ENCODE measurements at regions not wholly inside any gene's neighbourhood (a gene's known extent, or its start where the extent isn't known, plus 50 kb on each side); places are given as distances from the start of the nearest gene placed in this dataset.

- Histone ChIP-seq H3K36me3 (ENCODE audit: control insufficient read depth, insufficient read depth, low read length) (no peaks in the 10 kb centered on the region), H3K27ac (ENCODE audit: low read length) (no peak overlapping the region), H3K9me3 (ENCODE audit: control insufficient read depth, insufficient read depth, low read length) (no peaks in the 10 kb centered on the region), H3K4me1 (ENCODE audit: control insufficient read depth, insufficient read depth, low read length) (no peaks in the 10 kb centered on the region), H3K27me3 (ENCODE audit: control insufficient read depth, insufficient read depth, low read length) (peaks cover 4% of the 10 kb centered on the region), H3K4me3 (ENCODE audit: low read length) (no peak overlapping the region)
- DNase-seq (no peak), ATAC-seq (no peak)
- H3K4me1 Mint-ChIP-seq = no peaks in the 10 kb centered on the region
- H3K4me3 Mint-ChIP-seq = no peak overlapping the region
- intact Hi-C loops (cut with micrococcal nuclease) = no loop called here
- H3K27ac Mint-ChIP-seq = no peak overlapping the region
- no peaks in the 10 kb centered on the region for H3K36me3 Mint-ChIP-seq
- H3K9me3 Mint-ChIP-seq = no peaks in the 10 kb centered on the region
- peaks cover 22 to 55% of the 10 kb centered on the region in 2 donors for H3K27me3 Mint-ChIP-seq (ENCODE audit: low read depth in 2 of 2)
- WGBS (ENCODE audit: insufficient coverage) = 91% methylated on average over 6 of the region's 7 CpGs
- no peak for TF ChIP-seq CTCF (IDR thresholded peaks at IDR 0.05)
Measured at GRCh38 chrX:8955511-8955910, 78.4 kb downstream of the FAM9B start.

- Histone ChIP-seq H3K36me3 (ENCODE audit: control insufficient read depth, insufficient read depth, low read length) (no peaks in the 10 kb centered on the region), H3K9me3 (ENCODE audit: control insufficient read depth, insufficient read depth, low read length) (no peaks in the 10 kb centered on the region), H3K4me3 (ENCODE audit: low read length) (no peak overlapping the region), H3K4me1 (ENCODE audit: control insufficient read depth, insufficient read depth, low read length) (no peaks in the 10 kb centered on the region), H3K27ac (ENCODE audit: low read length) (no peak overlapping the region), H3K27me3 (ENCODE audit: control insufficient read depth, insufficient read depth, low read length) (peaks cover 2% of the 10 kb centered on the region)
- Mint-ChIP-seq H3K4me1 (no peaks in the 10 kb centered on the region), H3K36me3 (no peaks in the 10 kb centered on the region), H3K4me3 (no peak overlapping the region), H3K9me3 (no peaks in the 10 kb centered on the region), H3K27ac (no peak overlapping the region), H3K27me3 (ENCODE audit: low read depth in 2 of 2) (peaks cover 13 to 17% of the 10 kb centered on the region in 2 donors)
- intact Hi-C loops (cut with micrococcal nuclease) = no loop called here
- TF ChIP-seq CTCF (IDR thresholded peaks at IDR 0.05) = no peak
- DNase-seq (no peak), ATAC-seq (no peak)
- WGBS (ENCODE audit: insufficient coverage) = no CpG with 5 or more reads among the region's 2 CpGs
Measured at GRCh38 chrX:8946563-8946962, 87.4 kb downstream of the FAM9B start.

GRCh38 chrX:8939322-8939721 is 94.6 kb downstream of the FAM9B start:
- no peak for ATAC-seq
- WGBS (ENCODE audit: insufficient coverage) = 83% methylated on average over 2 of the region's 3 CpGs
- no peak for DNase-seq
- peaks cover 2% of the 10 kb centered on the region in 2 donors for H3K9me3 Mint-ChIP-seq
- no peak overlapping the region for H3K4me3 ChIP-seq (ENCODE audit: low read length)
- no peaks in the 10 kb centered on the region for H3K36me3 ChIP-seq (ENCODE audit: control insufficient read depth, insufficient read depth, low read length)
- no peak overlapping the region for H3K4me3 Mint-ChIP-seq
- H3K27ac Mint-ChIP-seq = no peak overlapping the region
- no peak for TF ChIP-seq CTCF (IDR thresholded peaks at IDR 0.05)
- H3K4me1 Mint-ChIP-seq = no peaks in the 10 kb centered on the region
- intact Hi-C loops (cut with micrococcal nuclease) = no loop called here
- H3K27me3 Mint-ChIP-seq (ENCODE audit: low read depth in 2 of 2) = peaks cover 0 to 19% of the 10 kb centered on the region in 2 donors
- no peaks in the 10 kb centered on the region for H3K36me3 Mint-ChIP-seq
- H3K4me1 ChIP-seq (ENCODE audit: control insufficient read depth, insufficient read depth, low read length) = no peaks in the 10 kb centered on the region
- H3K9me3 ChIP-seq (ENCODE audit: control insufficient read depth, insufficient read depth, low read length) = no peaks in the 10 kb centered on the region
- peaks cover 2% of the 10 kb centered on the region for H3K27me3 ChIP-seq (ENCODE audit: control insufficient read depth, insufficient read depth, low read length)
- H3K27ac ChIP-seq (ENCODE audit: low read length) = no peak overlapping the region

- no peak for TF ChIP-seq CTCF (IDR thresholded peaks at IDR 0.05)
- no peaks in the 10 kb centered on the region for H3K4me1 ChIP-seq (ENCODE audit: control insufficient read depth, insufficient read depth, low read length)
- Mint-ChIP-seq H3K27me3 (ENCODE audit: low read depth in 2 of 2) (peaks cover 21 to 46% of the 10 kb centered on the region in 2 donors), H3K4me3 (no peak overlapping the region), H3K9me3 (no peaks in the 10 kb centered on the region), H3K4me1 (no peaks in the 10 kb centered on the region), H3K27ac (no peak overlapping the region), H3K36me3 (no peaks in the 10 kb centered on the region)
- no peaks in the 10 kb centered on the region for H3K27me3 ChIP-seq (ENCODE audit: control insufficient read depth, insufficient read depth, low read length)
- H3K36me3 ChIP-seq (ENCODE audit: control insufficient read depth, insufficient read depth, low read length) = no peaks in the 10 kb centered on the region
- H3K4me3 ChIP-seq (ENCODE audit: low read length) = no peak overlapping the region
- no peak overlapping the region for H3K27ac ChIP-seq (ENCODE audit: low read length)
- ATAC-seq (no peak), DNase-seq (no peak)
- H3K9me3 ChIP-seq (ENCODE audit: control insufficient read depth, insufficient read depth, low read length) = no peaks in the 10 kb centered on the region
- WGBS (ENCODE audit: insufficient coverage) = no CpG with 5 or more reads among the region's 7 CpGs
- intact Hi-C loops (cut with micrococcal nuclease) = no loop called here
Measured at GRCh38 chrX:8927701-8928100, 106.2 kb downstream of the FAM9B start.

All from natural killer cell (primary cell).